HG03196 (cell line): ENCODE measurements at regions not wholly inside any gene's neighbourhood (a gene's known extent, or its start where the extent isn't known, plus 50 kb on each side); places are given as distances from the start of the nearest gene placed in this dataset.

Experiments used
- ATAC-seq: cut with Tn5 transposase; IDR thresholded peaks from one replicate; pipeline ENCODE4 v1.9.1; 2021; ENCODE audit not compliant: unreplicated experiment

DNA sequence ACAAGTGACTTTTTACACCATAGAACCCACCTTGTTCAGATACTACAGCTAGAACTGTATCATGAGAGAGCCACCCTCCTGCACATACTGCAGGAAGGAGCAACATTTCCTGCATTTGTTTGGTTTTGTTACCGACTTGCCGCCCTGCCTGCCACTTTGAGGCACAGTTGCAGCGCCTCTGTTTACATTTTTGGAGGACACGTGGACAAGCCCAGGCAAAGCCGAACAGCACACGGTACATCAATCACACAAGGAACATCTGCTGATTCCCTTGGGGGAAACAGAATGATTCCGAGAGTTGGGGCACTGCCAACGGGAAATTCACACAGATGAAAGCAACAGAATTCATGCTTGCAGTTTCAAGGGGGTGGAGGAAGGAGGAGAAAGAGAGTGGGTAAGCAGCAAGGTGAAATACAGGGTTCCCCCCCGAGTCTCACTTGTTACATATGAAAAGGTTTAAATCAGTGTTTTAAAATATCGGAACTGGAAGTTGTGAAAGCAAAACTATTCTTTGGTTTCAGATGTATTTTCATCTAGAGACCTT, 110.7 kb downstream of the BTG1 start:
- ATAC-seq: peak; percentile 76

DNA sequence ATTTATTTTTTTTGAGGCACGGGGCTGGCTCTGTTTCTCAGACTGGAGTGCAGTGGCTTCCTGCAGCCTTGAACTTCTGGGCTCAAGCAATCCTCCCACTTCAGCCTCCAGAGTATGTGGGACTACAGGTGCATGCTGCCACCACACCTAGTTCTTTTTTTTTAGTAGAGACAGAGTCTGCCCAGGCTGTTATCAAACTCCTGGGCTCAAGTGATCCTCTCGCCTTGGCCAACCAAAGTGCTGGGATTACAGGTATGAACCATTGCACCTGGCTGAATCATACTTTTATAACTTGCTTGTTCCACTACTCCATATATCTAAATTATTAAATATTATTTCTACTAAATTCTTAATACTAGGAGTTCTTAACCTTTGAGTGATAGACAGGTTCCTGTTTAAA, 111.6 kb downstream of the BTG1 start:
- no peak for ATAC-seq

DNA sequence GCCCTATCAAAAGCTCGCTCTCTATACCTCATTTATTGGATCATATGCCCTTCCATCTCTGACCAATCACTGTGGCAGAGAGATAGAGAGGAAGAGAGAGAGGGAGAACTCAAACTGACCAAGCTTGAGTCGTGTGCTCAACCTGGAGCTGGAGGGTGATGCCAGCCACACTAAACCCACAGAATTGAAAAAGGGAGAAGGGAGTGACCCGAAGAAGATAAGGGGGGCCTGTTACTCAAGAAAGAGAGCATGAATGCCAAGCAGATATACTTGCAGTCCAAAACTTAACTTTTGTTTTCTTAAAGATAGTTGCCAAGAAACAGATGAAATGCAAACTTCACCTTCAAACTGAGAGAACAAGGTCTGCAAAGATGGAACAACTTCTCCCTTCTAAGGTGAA, 112.7 kb downstream of the BTG1 start:
- ATAC-seq: no peak

DNA sequence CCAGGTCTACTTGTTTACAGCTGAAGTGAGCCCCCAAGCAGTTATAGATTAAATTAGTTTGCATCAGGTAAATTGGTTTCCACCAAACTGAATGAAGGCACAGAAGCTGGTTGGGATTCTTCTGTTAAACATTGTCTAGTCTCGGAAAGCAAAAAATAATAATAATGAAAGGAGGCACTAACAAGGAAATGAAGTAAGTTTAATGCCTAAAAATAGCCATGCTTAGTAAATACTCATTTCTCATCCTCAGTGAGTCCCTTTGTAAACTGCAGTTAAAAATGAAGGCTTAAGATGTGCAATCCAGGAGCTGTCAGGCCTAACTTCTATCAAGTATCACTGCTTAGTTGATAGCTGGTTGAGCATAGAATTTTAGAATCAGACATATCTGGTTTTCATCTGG, 113.5 kb downstream of the BTG1 start:
- ATAC-seq: no peak

DNA sequence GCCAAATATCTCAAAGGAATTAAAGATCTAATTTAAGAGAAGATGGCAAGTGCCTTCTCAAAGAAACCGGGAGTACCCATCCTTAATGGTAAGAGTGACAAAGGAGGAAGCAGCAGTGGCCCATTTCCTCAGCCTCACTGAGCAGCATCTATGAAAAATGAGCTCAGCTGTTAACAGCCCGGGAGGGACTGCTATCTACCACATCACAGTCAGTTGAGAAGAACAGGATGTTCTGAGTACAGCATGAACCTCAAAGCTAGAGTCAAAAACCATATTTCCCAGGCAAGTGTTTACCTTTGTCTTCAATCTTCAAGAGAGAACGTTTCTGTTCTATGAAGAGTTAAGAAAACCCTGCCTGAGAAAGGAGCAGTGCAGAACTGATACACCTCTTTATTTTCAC, 115.0 kb downstream of the BTG1 start:
- ATAC-seq: peak; percentile 57

DNA sequence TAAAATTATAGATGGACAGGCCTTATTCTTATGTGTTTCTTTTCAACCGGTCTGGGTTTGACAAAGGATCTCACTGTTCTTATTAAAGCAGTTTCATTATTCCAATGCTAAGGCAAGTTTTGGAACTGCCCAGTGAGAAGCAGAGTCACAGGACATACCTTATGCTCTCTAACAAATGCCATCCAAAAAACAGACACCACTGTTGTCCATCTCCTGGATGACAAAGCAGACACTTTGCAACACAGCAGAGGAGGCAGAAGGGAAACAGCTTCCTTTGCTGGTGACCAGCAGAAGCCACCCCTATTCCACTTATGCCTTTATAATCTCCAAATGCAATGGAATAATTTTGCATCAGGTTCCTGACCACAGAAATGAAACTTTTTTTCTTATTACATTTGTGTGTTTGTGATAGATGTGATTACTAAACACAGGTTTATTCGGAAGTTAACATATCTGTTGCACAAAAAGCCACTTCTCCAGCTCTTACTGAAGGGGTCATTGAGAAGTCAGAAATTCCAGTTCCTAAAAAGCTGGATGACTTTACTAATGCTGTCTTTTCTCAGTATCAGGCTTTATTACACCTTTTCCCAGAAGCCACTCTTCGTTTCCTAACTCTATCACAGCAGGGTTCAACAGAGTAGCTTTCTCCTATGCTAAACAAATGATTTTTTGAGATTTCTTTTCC, 115.6 kb downstream of the BTG1 start:
- no peak for ATAC-seq

DNA sequence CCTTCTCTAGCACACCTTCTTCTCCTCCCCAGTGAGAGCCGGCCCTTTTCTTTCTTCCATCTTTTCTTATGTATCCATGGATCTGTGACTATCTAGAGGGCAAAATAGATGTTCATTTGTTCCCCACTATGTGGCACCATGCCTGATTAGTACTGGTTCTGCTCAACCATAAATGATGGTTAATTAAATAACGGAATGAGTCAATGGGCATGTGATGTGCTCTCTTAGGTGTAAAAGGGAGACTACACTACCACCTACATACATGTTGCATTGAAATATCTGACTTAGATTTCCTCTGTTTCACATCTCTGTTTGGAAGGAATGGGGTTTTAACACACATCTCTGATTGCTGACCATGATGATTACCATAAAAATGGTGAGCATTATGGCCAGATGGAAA, 116.5 kb downstream of the BTG1 start:
- no peak for ATAC-seq

DNA sequence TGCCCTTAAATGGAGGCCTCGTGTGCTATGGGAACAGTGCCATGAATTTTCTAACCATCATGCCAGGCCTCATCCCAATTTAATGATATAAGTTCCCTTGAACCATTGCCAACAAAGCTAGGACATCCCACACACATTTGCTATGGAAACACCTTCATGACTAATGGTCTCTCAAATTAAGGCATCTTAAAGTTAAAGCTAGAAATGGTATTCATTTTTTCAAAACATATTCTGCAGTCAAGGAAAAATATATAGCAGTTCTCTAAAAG, 117.3 kb downstream of the BTG1 start:
- ATAC-seq: no peak

DNA sequence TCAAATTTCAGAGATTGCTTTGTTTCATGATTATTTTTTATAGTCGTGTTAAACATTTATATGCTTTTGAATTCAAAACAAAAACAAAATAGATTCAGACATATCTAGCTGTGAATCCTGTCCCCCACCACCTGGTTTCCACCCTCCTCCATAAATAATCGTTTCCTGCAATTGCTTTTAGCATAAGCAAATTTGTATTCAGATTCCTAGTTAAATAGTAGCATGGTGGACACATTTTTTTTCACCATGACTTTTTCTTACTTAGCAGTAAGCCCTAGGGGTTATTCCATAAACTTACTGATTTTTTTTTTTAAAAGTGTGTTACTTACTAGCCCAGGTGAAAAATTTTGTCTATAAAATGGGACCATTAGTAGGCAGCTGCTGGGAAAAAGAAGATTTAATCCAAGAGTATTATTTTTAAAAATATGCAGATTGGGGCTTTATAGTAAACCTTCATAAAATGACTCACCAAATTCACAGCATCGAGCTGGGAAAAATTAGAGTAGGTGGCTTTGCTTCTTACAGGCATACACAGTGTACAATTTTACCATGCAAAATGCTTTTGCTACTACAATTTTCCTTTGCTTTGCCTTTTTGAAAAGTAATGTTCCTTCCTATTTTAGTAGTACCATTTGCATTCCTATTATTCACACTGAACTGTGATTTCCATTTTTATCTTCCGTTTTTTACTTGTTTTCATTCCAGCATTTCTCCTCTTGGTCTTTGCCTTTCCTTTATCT, 117.8 kb downstream of the BTG1 start:
- no peak for ATAC-seq

DNA sequence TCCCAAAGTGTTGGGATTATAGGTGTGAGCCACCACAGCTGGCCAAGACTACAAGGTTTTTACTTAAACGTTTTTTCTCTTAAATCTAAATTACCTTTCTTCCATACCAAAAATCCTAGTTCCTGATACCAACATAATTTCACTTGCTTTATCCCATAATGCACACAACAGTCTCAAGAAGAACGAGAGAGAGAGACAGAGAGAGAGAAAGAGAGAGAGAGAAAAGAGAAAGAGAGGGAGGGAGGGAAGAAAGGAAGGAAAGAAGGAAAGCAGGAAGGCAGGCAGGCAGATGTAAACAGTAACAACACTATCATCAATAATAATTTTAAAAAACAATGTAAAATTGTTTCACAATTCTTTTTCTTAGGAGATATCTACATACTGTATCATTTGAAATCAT, 118.4 kb downstream of the BTG1 start:
- ATAC-seq: no peak

DNA sequence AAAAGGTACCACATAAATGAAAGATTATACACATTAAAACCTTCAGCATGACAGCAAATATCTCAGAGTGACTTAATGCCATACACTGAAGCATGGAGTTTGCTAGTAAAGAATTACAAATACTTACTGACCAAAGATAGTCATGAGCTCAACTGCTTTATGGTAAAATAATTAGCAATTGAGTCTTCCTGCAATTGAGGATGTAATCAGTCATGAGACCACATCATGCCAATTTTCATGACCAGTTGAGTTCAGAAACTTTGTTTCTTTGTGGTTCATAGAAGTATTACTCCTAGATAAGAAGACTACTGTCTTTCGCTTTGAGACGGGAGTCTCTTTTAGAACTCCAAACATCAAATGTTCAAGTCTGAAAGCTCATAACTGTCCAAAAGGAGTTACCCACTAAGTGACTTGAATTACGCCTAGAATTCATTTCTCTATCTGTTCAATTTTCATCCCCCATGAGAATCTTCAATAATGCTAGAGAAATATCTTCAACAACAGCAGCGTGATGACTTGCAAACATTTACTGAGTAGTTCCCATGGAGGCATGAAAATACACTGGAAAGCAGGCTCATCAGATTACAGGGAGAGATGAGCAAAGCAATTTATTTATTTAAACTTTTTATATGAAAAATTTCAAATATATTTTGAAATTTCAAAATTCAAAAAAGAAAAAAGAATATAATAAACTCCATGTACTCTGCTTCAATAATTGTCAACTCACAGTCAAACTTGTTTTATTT, 120.0 kb downstream of the BTG1 start:
- no peak for ATAC-seq

DNA sequence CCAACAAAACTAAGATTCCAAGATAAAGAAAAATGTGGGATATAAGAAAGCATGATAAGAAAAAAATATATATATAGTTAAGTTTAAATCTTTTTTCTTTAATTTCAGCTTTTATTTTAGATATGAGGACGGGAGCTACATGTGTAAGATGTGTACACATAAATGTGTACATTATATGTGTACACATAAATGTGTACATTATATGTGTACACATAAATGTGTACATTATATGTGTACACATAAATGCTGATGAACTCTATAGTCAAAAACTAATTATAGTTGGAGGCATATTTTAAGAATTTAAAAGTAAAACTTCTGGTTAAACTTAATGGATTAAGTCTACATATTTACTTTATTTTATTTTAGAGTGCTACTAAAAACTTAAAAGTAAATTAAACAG, 123.6 kb downstream of the BTG1 start:
- ATAC-seq: no peak

DNA sequence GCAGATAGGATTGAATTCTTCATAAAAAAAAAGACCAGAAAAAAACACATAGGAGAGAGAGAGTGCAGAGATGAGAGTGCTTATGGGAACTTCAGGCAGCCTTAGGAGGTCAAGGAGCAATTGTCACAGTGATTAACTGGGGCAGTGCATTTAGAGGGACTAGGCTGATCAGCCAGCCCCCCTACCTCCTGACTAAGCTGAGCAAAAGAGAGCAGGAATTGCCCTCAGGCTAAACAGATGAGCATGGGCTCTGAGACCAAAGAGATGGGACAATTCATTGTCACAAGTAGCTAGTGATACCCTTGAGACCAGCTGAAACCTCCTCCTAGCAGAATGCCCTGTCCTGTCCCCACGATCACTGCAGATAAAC, 124.0 kb downstream of the BTG1 start:
- ATAC-seq: no peak

DNA sequence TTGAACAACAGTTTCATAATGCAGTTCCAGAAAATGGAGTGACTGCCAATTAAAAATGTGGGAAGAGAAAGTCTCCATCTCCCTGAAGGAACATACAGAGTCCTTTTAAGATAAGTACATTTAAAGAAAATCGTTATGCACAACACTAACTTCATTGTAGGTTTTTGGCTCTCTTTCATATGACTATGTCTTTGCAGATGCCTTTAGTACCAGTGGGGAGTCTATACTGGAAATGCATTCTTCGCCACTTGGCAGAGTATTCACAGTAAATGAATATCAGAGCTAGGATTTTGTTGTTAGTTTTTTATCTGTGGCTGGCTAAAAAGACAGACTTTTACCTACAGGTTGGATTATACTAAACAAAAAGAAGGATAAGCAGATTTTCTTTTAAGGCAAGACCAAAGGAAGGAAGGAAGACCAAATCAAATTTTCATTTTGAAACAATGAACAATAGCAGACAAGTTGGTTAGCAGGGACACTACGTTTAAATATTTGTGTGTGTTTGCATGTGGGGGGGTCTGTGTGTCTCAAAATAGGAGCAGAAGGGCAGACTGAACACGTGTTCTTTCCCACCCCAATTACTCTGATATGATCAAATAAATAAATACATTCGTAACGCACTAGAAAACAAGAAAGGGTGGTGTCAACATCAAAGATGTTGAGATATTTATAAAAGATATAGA, 124.5 kb downstream of the BTG1 start:
- ATAC-seq: no peak

DNA sequence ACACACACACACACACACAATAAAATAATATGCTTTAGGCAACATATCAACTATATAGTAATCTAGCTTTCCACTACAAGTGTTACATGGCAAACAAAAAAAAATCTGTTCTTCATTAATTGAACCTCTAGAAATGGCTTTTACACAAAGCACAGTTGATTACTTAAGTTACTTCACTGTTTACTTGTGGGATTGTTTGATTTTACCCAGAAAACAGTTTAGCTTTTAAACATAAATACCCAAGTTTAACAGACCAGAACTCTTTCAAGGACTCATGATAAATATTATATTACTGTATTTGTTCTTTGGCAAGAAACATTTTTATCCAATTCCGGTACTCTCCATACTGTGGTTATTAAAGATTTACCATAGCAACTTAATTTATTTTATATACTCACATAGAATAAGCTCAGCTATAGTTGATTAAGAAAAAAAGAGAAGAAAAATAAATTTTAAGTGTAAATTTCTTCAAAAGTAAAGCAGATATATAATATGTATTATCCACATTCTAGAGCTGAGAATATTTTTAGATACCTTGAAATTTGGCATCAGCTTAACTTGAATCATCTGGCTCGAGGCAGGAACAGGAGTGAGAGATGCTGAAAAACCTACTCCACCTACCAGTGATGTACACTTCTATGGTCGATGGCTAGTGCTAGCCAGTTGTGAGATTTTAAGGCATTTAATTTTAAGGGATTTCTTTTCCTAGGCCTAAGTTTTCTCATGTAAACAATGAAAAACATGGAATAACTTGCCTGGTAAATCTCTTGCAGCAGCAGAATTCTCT, 126.0 kb downstream of the BTG1 start:
- ATAC-seq: no peak

DNA sequence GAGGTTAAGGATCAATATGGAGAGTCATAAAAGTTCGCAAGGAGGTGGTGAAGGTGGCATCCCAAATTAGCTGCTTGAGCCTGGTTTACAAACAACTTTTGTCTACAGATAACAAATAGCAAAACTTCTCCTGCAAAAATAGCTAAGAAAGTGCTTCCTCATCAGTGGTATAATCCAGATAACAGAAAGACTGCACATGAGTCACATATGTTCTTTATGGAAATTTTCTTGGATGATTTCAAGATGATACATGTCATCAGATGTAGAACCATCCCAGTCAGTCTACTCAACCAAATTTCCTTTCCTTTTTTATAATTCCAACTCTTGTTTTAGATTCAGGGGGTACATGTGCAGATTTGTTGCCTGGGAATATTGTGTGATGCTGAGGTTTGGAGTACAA, 133.0 kb downstream of the BTG1 start:
- no peak for ATAC-seq

DNA sequence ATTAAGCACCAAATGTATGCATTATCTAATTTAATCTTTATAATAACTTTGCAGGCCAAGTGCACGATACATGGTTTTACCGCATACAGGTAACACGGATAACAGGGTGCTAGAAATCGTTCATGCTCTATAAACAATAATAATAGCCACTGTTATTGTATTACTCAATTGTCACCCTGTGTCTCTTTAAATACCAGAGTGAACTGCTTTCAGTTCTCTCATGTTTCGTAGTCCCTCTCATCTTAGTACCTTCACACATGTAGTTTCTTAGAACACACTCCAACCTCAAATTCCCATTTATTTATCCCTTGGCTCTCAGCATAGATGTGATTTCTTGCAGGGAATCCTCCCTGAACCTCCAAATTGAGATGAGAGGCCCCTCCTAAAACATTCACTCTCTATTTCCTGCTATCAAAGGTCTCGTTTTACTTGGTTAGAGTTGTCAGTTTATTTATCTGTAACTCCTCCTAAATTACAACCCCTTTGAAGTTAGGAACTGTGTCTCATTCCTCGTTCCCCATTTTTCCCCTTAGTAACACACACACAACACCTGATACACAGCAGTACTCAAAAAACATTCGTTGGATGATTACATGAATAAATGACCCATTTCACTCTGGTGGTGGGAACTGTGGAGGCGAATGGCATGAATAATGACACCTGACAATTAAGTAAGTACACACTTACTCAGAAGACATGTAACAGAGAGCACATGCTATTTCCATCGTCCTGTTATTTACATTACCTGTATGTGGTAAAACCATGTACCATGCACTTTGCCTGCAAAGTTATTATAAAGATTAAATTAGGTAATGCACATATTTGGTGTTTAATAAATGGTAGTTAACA, 134.6 kb downstream of the BTG1 start:
- ATAC-seq: no peak

DNA sequence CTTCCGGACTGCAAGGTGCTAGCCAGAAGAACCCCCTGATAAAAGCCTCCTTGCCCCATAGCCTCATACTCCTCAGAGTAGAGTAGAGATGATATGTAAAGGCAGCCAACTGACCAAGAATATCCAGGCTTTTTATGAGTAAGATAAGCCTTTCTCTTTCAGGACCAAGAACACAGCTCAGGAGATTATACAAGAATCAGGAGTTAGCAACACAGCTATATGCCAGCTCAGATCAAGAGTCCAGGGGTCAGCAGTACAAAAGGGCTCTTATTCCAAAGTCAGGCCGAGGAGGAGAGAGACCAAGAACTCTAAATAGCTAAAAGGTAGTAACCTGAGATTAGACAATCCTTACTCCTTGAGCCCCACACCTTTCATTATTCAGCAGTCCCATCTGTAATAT, 135.3 kb downstream of the BTG1 start:
- no peak for ATAC-seq

DNA sequence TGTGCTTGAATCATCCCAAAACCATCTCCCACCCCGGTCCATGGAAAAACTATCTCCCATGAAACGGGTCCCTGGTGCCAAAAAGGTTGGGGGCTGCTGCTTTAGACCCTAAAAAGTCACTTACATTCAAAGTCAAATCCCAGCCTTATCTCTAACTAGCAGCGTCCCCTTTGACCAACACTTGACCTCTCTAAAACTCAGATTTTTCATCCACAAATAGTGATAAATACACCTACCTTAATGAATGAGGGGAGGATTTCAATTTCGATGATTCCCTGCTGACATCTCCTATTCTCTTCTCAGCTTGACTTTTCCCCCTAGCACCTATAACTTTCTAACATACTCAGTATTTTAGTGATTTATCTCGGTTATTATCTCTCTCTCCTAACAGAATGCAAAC, 137.3 kb downstream of the BTG1 start:
- ATAC-seq: no peak

DNA sequence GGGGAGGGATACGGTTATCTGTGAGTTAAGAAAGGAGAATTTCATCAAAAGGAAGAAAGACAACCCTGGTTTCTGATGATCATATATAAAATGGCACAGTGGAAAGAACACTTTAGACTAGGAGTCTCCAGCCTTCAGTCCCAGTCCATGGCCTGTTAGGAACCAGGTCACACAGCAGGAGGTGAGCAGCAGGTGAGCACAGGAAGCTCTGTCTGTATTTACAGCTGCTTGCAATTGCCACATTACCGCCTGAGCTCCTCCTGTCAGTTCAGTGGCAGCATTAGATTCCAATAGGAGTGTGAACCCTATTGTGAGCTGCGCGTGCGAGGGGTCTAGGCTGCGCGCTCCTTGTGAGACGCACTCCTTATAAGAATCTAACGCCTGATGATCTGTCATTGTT, 137.9 kb downstream of the BTG1 start:
- ATAC-seq: no peak
